ENCODE measurements at regions not wholly inside any gene's neighbourhood (a gene's known extent, or its start where the extent isn't known, plus 50 kb on each side); places are given as distances from the start of the nearest gene placed in this dataset.

DNA sequence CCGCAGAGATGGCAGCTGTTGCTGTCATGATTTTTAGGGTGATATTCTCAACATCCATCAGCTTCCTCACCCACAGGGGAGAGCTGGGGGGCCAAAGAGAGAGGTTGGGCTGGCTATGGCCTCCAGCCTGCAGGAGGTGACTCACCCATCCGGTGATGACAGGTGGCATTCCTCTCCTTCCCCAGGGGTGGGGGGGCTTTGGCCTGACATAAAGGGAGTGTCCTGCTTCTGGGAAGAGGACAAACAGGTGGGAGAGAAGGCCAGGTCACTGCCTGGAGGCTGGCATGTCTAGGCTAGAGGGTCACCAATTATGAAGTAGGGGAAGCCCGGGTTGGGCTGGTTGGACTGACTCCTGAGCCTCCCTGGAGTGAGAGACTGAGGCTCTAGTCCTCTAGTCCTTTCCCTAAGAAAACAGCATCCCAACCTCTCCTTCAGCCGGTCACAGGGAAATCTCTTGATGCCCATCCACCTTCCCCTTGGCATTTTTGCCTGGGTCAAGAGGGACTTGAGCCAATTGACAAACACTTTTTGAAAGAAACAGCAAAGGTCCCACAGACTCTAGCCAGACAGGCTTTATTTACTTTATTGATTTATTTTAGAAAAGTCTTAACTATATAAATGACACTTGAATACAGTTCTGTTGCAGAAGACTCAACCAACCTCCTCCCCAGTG, 79.8 kb upstream of the ZNF716 start:
- TF ChIP-seq, protein P1, sequence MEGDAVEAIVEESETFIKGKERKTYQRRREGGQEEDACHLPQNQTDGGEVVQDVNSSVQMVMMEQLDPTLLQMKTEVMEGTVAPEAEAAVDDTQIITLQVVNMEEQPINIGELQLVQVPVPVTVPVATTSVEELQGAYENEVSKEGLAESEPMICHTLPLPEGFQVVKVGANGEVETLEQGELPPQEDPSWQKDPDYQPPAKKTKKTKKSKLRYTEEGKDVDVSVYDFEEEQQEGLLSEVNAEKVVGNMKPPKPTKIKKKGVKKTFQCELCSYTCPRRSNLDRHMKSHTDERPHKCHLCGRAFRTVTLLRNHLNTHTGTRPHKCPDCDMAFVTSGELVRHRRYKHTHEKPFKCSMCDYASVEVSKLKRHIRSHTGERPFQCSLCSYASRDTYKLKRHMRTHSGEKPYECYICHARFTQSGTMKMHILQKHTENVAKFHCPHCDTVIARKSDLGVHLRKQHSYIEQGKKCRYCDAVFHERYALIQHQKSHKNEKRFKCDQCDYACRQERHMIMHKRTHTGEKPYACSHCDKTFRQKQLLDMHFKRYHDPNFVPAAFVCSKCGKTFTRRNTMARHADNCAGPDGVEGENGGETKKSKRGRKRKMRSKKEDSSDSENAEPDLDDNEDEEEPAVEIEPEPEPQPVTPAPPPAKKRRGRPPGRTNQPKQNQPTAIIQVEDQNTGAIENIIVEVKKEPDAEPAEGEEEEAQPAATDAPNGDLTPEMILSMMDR (IDR thresholded peaks at IDR 0.05): no peak
- TF ChIP-seq ZFX (IDR thresholded peaks at IDR 0.05; ENCODE audit: borderline replicate concordance): no peak
